GM21367 (cell line): ENCODE measurements at regions not wholly inside any gene's neighbourhood (a gene's known extent, or its start where the extent isn't known, plus 50 kb on each side); places are given as distances from the start of the nearest gene placed in this dataset.
A peak's percentile ranks its signal among the peaks of the same experiment; 100 is the strongest.
"Not testable (repeated sequence)": the region's sequence is repeated elsewhere in the genome, so short reads cannot be mapped to it uniquely, and the experiment has no call there.

Experiments
- ATAC-seq: cut with Tn5 transposase; IDR thresholded peaks from one replicate; pipeline ENCODE4 v1.9.1; 2021; ENCODE audit not compliant: unreplicated experiment

DNA sequence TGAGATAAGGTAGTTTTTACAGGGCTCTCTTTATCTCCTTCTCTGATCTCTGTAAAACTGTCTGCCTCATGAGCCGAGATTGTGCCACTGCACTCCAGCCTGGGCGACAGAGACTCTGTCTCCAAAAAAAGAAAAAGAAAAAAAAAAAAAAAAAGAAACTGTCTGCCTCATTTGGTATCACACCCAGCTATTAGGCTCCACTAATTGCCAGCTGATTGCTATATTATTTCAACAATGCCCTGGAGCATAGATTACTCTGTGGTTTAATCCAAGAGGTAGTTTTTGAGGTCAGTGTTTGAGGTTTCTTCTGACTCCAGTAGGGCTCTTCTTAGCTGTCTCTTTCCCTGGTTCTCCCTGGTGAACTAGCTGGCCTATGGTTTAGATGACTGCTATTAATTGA lies 268.1 kb upstream of the PLPP4 start:
- ATAC-seq: no peak

- ATAC-seq: no peak
Measured at GRCh38 chr10:120195984-120196712, 260.9 kb upstream of the PLPP4 start.

DNA sequence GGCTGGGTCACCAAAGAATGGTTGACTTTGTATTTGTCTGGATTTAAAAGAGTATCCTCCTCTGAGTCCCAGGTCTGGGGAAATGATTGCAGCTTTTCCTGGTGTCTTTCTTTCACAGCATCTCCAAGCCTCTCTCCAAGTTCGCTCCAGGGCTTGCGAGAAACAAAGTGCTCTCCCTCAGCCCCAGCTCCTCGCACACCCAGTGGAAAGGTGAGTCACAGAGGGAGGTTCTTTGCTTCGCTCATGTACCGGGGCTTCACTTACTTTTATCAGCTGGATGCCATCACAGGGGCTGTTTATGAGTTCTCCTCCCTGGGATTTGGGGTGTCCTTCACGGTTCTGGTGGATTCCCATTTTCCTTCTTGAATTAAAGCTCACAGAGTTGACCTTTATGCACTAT lies 252.2 kb upstream of the PLPP4 start:
- ATAC-seq: no peak

- no peak for ATAC-seq
Measured at GRCh38 chr10:120205368-120206018, 251.5 kb upstream of the PLPP4 start.

GRCh38 chr10:120208488-120208887 lies 248.5 kb upstream of the PLPP4 start:
- no peak for ATAC-seq

GRCh38 chr10:120209124-120209762 lies 247.8 kb upstream of the PLPP4 start:
- no peak for ATAC-seq

DNA sequence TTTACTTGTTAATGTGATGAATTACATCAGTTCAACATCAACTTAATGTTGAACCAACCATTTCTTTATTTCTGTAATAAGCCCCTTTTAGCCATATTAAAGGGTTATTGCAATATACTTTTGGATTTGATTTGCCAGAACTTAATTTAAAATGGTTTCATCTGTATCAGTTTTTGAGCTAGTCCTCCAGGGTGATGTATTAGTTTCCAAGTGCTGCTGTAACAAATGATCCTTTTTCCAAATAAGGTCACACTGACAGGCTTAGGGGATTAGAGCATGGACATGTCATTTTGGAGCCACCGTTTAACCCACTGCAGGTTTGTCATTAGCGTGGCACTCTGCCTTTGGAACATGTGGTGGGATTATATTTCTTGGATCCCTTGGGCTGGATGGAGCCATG lies 244.8 kb upstream of the PLPP4 start:
- no peak for ATAC-seq

DNA sequence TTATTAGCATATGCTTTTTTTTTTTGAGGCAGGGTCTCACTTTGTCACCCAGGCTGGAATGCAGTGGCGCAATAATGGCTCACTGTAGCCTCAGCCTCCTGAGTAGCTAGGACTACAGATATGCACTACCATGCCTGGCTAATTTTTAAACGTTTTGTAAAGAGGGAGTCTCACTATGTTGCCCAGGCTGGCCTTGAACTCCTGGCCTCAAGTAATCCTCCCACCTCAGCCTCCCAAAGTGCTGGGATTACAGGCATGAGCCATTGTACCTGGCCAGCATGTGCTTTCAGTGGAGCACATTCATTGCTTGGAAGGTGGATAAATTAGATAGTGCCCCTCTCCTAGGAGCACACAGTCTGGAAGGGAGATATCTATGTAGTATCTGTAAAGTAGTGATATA lies 243.7 kb upstream of the PLPP4 start:
- not testable (repeated sequence) for ATAC-seq

DNA sequence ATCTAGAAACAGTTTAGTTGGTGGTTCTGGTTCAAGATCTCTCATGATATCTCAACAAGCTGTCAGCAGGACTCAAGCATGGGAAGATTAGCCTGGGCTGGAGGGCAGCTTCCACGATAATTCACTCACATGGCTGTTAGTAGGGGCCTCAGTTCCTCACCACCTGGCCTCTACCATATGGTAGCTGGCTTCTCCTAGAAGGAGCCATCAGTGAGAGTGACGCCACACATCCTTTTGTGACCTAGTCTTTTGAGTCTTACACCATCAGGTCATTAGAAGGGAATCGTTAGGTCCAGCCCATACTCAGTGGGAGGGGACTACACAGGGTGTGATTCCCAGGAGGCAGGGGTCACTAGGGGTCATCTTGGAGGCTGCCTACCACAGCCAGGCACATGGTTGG lies 239.3 kb upstream of the PLPP4 start:
- no peak for ATAC-seq

DNA sequence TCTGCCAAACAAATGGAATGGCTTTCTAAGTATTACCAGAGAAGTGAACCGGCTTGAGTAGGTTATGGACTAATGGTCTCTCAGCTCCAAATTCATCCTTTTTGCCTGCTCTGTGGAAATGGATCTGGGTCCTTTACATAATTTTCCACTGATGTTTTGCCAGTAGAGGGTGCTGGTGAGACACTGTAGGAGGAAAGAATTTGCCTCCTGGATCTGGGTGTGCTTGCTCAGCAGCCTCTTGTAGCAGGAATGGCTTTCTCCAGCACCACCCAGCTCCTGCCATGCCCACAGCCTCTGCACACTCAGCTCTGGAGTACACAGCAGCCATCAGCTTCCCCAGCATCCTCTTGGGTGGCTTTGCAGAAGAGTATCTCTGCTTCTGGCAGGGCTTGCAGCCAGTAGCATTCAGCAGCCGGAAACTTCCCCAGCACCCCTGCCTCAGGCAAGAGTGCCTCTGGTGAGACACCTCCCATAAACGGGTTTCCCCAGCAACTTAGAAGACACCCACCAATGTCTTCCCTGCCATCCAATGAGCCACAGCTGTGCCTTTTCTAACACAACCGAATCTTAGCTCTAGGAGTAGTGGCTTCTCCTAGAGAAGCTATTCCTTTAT lies 235.0 kb upstream of the PLPP4 start:
- no peak for ATAC-seq

- ATAC-seq: no peak
Measured at GRCh38 chr10:120229641-120230040, 227.4 kb upstream of the PLPP4 start.

DNA sequence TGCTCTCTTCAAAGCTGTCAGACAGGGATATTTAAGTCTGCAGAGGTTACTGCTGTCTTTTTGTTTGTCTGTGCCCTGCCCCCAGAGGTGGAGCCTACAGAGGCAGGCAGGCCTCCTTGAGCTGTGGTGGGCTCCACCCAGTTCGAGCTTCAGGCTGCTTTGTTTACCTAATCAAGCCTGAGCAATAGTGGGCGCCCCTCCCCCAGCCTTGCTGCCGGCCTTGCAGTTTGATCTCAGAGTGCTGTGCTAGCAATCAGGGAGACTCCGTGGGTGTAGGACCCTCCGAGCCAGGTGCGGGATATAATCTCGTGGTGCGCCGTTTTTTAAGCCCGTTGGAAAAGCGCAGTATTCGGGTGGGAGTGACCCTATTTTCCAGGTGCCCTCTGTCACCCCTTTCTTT lies 217.3 kb upstream of the PLPP4 start:
- not testable (repeated sequence) for ATAC-seq

- no peak for ATAC-seq
Measured at GRCh38 chr10:120251821-120252442, 205.1 kb upstream of the PLPP4 start.

- no peak for ATAC-seq
Measured at GRCh38 chr10:120253131-120253530, 203.9 kb upstream of the PLPP4 start.

DNA sequence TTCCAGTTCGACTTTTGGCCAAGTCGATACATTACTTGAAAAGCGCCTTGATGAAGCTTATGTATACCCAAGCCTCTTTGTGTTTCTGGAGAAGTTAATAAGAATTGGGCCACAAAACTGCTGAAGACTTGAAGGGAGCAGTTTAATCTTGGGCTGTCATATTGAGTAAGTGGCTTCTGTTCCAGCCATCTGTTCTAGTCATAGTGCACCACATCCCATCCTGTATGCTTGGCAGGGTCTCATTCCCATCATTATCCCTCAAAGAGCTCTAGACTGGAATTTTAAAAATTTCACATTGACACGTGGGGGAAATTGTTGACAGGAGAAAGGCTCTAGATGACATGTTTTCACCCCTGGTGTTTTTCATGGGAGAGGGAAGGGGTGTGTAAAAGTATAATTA lies 196.6 kb upstream of the PLPP4 start:
- no peak for ATAC-seq

DNA sequence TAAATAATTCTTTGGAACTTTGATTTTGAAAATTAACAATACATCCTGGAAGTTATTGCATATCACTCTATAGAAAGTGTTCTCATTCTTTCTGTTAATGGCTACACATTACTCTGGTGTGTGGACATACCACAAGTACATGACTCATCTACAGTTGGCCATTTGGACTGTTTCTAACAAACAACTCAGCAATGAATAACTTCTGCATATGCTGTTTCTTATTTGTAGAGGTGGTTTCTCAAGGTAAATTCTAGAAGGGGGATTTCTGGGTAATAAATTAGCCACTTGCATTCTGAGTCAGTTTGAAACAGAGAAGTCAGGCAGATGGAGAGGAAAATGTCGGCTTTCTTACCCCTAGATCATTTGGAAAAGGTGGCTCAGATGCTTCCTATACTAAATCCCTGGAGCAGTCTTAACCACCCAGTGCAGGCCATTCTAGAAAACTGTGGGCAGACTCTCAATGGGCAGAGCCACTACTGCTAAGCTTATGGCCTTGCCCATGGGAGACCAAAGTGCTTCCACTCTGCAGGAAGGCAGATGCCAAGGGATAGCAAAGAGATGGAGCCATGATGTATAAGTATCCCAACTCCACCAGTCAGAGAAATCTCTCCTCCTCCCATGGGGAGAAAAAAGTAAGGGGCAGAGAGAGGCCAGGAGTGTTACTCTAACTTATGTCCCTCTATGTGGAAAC lies 194.0 kb upstream of the PLPP4 start:
- peak; percentile 55 for ATAC-seq

DNA sequence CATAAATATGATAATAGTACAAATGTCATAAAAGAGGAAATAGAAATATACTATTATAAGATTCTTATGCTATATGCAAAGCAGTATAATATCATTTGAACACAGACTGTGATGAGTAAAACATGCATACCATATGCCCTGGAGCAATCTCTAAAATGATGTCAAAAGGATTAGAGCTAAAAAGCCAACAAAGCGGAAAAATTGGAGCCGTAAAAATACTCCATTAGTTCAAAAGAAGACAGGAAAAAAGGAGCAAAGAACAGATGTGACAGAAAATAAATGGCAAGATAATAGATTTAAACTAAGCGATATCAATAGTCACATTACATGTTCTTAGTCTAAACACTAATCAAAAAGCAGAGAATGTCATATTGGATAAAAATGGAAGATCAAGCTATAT lies 191.0 kb upstream of the PLPP4 start:
- ATAC-seq: no peak

DNA sequence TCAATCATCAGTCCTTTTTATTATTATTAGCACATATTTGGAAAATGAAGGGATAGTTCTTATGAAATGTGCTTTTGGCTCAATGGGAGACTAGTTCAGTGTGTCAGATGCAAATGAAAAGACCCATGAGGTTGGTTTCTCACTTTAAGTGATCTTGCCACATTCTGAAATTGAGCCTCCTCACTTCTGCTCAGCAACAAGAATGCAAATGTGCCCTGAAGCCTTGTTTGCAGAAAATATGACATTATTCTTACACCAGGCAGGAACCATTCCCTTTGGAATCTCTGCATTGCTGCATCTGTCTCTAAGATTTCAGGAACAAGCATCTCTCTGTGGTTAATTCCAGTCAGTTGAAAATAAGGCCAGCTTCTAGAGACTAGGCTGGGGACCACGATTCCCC lies 186.1 kb upstream of the PLPP4 start:
- no peak for ATAC-seq

DNA sequence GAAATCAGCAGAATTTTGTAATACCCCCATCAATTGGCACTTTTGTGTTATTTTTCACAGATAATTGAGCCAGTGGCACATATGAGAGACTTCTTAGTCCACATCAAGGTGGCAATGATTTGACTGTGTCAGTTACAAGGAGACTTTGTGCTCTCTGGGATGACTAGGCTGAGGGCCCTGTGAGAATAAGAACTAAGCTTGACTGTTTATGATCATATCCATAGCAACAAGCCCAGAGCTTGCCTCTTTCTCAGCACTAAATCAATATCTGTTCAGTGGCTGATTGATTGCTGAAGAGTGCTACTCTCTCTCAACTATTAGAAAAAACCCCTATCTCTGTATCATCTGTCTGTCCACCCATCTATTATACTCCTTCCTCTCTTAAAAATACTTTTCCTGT lies 185.3 kb upstream of the PLPP4 start:
- no peak for ATAC-seq

- no peak for ATAC-seq
Measured at GRCh38 chr10:120272350-120272749, 184.7 kb upstream of the PLPP4 start.

GRCh38 chr10:120278069-120278468 lies 179.0 kb upstream of the PLPP4 start:
- ATAC-seq: no peak
